ENCODE measurements at regions not wholly inside any gene's neighbourhood (a gene's known extent, or its start where the extent isn't known, plus 50 kb on each side); places are given as distances from the start of the nearest gene placed in this dataset.

- TF ChIP-seq CHD7 (IDR thresholded peaks at IDR 0.05; ENCODE audit: insufficient replicate concordance, low read length) (no peak), NANOG (IDR thresholded peaks at IDR 0.05; ENCODE audit: insufficient read depth, low read depth, low read length, poor library complexity, severe bottlenecking) (no peak), EGR1 (IDR thresholded peaks at IDR 0.05; ENCODE audit: borderline replicate concordance, low read depth, low read length) (no peak), KDM4A (IDR thresholded peaks at IDR 0.05; ENCODE audit: low read depth, low read length, severe bottlenecking) (no peak), POLR2A (IDR thresholded peaks at IDR 0.05; ENCODE audit: control extremely low read depth in 1 of 2, low read depth in 2 of 2, low read length in 2 of 2) (no peak), SIN3A (conservative IDR thresholded peaks at IDR 0.05 in 1 of 2, IDR thresholded peaks at IDR 0.05 in 1 of 2; ENCODE audit: low read depth in 1 of 2, low read length in 2 of 2) (no peak), SIRT6 (IDR thresholded peaks at IDR 0.05; ENCODE audit: low read length) (no peak), JUND (IDR thresholded peaks at IDR 0.05; ENCODE audit: low read length) (no peak), MAFK (IDR thresholded peaks at IDR 0.05; ENCODE audit: low read depth, low read length) (no peak)
Observed at GRCh38 chr5:174413567-174414314, 310.6 kb upstream of the MSX2 start (continued).
